GM18951 (cell line): ENCODE measurements at regions not wholly inside any gene's neighbourhood (a gene's known extent, or its start where the extent isn't known, plus 50 kb on each side); places are given as distances from the start of the nearest gene placed in this dataset.

Experiments used
- POLR2A ChIP-seq: IDR thresholded peaks from 4 replicates; pipeline ENCODE4 v1.6.1; 2011; ENCODE audit warnings: mild to moderate bottlenecking; ENCODE audit not compliant: insufficient read length, insufficient read depth; ENCODE audit errors: extremely low read depth
- in situ Hi-C: fragments of 300-500 bp; cut with MboI; formaldehyde crosslinking; loops from one replicate; pipeline ENCODE4 v1.12.0; 2022; ENCODE audit warnings: low sequenced_read_pairs, mixed read lengths, inconsistent platforms; ENCODE audit not compliant: unreplicated experiment

GRCh38 chr1:199774433-199775089 lies 252.9 kb upstream of the NR5A2 start:
- in situ Hi-C loops, result no loop called here
- TF ChIP-seq POLR2A, result no peak

GRCh38 chr1:199776768-199777497 lies 250.6 kb upstream of the NR5A2 start:
- no peak for TF ChIP-seq POLR2A
- in situ Hi-C loops, result no loop called here

- in situ Hi-C loops, result no loop called here
- TF ChIP-seq POLR2A, result no peak
These were observed 249.1 kb upstream of the NR5A2 start for GRCh38 chr1:199778324-199778955.

GRCh38 chr1:199780091-199780490 lies 247.4 kb upstream of the NR5A2 start:
- in situ Hi-C loops, result no loop called here
- no peak for TF ChIP-seq POLR2A

GRCh38 chr1:199780948-199781670 lies 246.4 kb upstream of the NR5A2 start:
- in situ Hi-C loops, result no loop called here
- TF ChIP-seq POLR2A, result no peak

GRCh38 chr1:199784138-199784895 lies 243.2 kb upstream of the NR5A2 start:
- in situ Hi-C loops, result no loop called here
- TF ChIP-seq POLR2A, result no peak

GRCh38 chr1:199786695-199787094 lies 240.8 kb upstream of the NR5A2 start:
- in situ Hi-C loops, result no loop called here
- TF ChIP-seq POLR2A, result no peak

GRCh38 chr1:199789141-199789540 lies 238.4 kb upstream of the NR5A2 start:
- no peak for TF ChIP-seq POLR2A
- in situ Hi-C loops, result no loop called here

GRCh38 chr1:199791495-199791894 lies 236.0 kb upstream of the NR5A2 start:
- TF ChIP-seq POLR2A, result no peak
- in situ Hi-C loops, result no loop called here

- TF ChIP-seq POLR2A, result no peak
- in situ Hi-C loops, result no loop called here
These were observed 234.6 kb upstream of the NR5A2 start for GRCh38 chr1:199792874-199793273.

GRCh38 chr1:199794105-199794863 lies 233.2 kb upstream of the NR5A2 start:
- no peak for TF ChIP-seq POLR2A
- in situ Hi-C loops, result no loop called here

- no peak for TF ChIP-seq POLR2A
- in situ Hi-C loops, result no loop called here
These were observed 228.4 kb upstream of the NR5A2 start for GRCh38 chr1:199799116-199799515.
